ENCODE measurements at regions not wholly inside any gene's neighbourhood (a gene's known extent, or its start where the extent isn't known, plus 50 kb on each side); places are given as distances from the start of the nearest gene placed in this dataset.

- no peak overlapping the region for H3K4me3 Mint-ChIP-seq
- H3K27me3 Mint-ChIP-seq, result peaks cover 40% of the 10 kb centered on the region
- H3K36me3 Mint-ChIP-seq (ENCODE audit: low read depth), result no peaks in the 10 kb centered on the region
- ChIA-PET CTCF (interaction anchor here (1.4 to 1.8 kb wide), 3 partner anchors 10 to 37 kb away, joined by 3 to 6 read pairs (median 4); no protein-coding TSS in a partner anchor), POLR2A (no interaction called here)
- no peak for DNase-seq
- H3K4me1 Mint-ChIP-seq, result peaks cover 11% of the 10 kb centered on the region
- no peak overlapping the region for H3K27ac Mint-ChIP-seq
- no peaks in the 10 kb centered on the region for H3K9me3 Mint-ChIP-seq
Observed at GRCh38 chr2:12930391-12930790, 213.7 kb downstream of the TRIB2 start.

GRCh38 chr2:12931186-12931844 lies 214.6 kb downstream of the TRIB2 start:
- peaks cover 41% of the 10 kb centered on the region for H3K27me3 Mint-ChIP-seq
- H3K27ac Mint-ChIP-seq, result no peak overlapping the region
- H3K4me1 Mint-ChIP-seq, result peaks cover 11% of the 10 kb centered on the region
- H3K36me3 Mint-ChIP-seq (ENCODE audit: low read depth), result no peaks in the 10 kb centered on the region
- ChIA-PET POLR2A (no interaction called here), CTCF (interaction anchor here (0.7 to 1.8 kb wide), 8 partner anchors 11 to 216 kb away, joined by 3 to 6 read pairs (median 4); no protein-coding TSS in a partner anchor)
- H3K9me3 Mint-ChIP-seq, result no peaks in the 10 kb centered on the region
- no peak overlapping the region for H3K4me3 Mint-ChIP-seq
- no peak for DNase-seq

GRCh38 chr2:12932192-12932591 lies 215.5 kb downstream of the TRIB2 start:
- H3K36me3 Mint-ChIP-seq (ENCODE audit: low read depth), result no peaks in the 10 kb centered on the region
- no peaks in the 10 kb centered on the region for H3K9me3 Mint-ChIP-seq
- DNase-seq, result no peak
- H3K27ac Mint-ChIP-seq, result no peak overlapping the region
- peaks cover 11% of the 10 kb centered on the region for H3K4me1 Mint-ChIP-seq
- CTCF ChIA-PET, result interaction anchor here (1.0 kb wide), 1 partner anchor 19 kb away, joined by 3 read pairs; no protein-coding TSS in a partner anchor
- POLR2A ChIA-PET, result no interaction called here
- H3K4me3 Mint-ChIP-seq, result no peak overlapping the region
- H3K27me3 Mint-ChIP-seq, result peaks cover 44% of the 10 kb centered on the region

- Mint-ChIP-seq H3K36me3 (ENCODE audit: low read depth) (no peaks in the 10 kb centered on the region), H3K9me3 (no peaks in the 10 kb centered on the region), H3K27me3 (peaks cover 33% of the 10 kb centered on the region), H3K4me1 (peaks cover 3% of the 10 kb centered on the region), H3K4me3 (no peak overlapping the region), H3K27ac (no peak overlapping the region)
- ChIA-PET CTCF (no interaction called here), POLR2A (no interaction called here)
- no peak for DNase-seq
Observed at GRCh38 chr2:12934146-12934756, 217.5 kb downstream of the TRIB2 start.

- ChIA-PET CTCF (interaction anchor here (1.1 to 1.3 kb wide), 2 partner anchors 9 to 14 kb away, joined by 3 read pairs; no protein-coding TSS in a partner anchor), POLR2A (no interaction called here)
- Mint-ChIP-seq H3K9me3 (no peaks in the 10 kb centered on the region), H3K27me3 (peaks cover 29% of the 10 kb centered on the region), H3K4me1 (peaks cover 3% of the 10 kb centered on the region), H3K4me3 (no peak overlapping the region), H3K36me3 (ENCODE audit: low read depth) (no peaks in the 10 kb centered on the region), H3K27ac (no peak overlapping the region)
- no peak for DNase-seq
Observed at GRCh38 chr2:12935222-12935621, 218.5 kb downstream of the TRIB2 start.

GRCh38 chr2:12935796-12936195 lies 219.1 kb downstream of the TRIB2 start:
- Mint-ChIP-seq H3K4me3 (no peak overlapping the region), H3K27ac (no peak overlapping the region), H3K9me3 (no peaks in the 10 kb centered on the region), H3K4me1 (peaks cover 3% of the 10 kb centered on the region), H3K36me3 (ENCODE audit: low read depth) (no peaks in the 10 kb centered on the region), H3K27me3 (peaks cover 29% of the 10 kb centered on the region)
- POLR2A ChIA-PET, result no interaction called here
- CTCF ChIA-PET, result interaction anchor here (1.1 to 1.3 kb wide), 2 partner anchors 9 to 14 kb away, joined by 3 read pairs; no protein-coding TSS in a partner anchor
- no peak for DNase-seq

GRCh38 chr2:12941203-12941602 lies 224.5 kb downstream of the TRIB2 start:
- POLR2A ChIA-PET, result no interaction called here
- no peak overlapping the region for H3K4me3 Mint-ChIP-seq
- DNase-seq, result no peak
- peaks cover 5% of the 10 kb centered on the region for H3K27me3 Mint-ChIP-seq
- no peak overlapping the region for H3K27ac Mint-ChIP-seq
- CTCF ChIA-PET, result no interaction called here
- no peaks in the 10 kb centered on the region for H3K4me1 Mint-ChIP-seq
- peaks cover 3% of the 10 kb centered on the region for H3K36me3 Mint-ChIP-seq (ENCODE audit: low read depth)
- peaks cover 4% of the 10 kb centered on the region for H3K9me3 Mint-ChIP-seq

- peaks cover 32% of the 10 kb centered on the region for H3K27me3 Mint-ChIP-seq
- no peak overlapping the region for H3K4me3 Mint-ChIP-seq
- peaks cover 3% of the 10 kb centered on the region for H3K9me3 Mint-ChIP-seq
- ChIA-PET POLR2A (interaction anchor here (0.6 kb wide), 1 partner anchor 103 kb away, joined by 4 read pairs; no protein-coding TSS in a partner anchor), CTCF (interaction anchor here (1.0 to 1.6 kb wide), 2 partner anchors 12 to 19 kb away, joined by 3 read pairs; no protein-coding TSS in a partner anchor)
- peaks cover 9% of the 10 kb centered on the region for H3K4me1 Mint-ChIP-seq
- no peaks in the 10 kb centered on the region for H3K36me3 Mint-ChIP-seq (ENCODE audit: low read depth)
- no peak for DNase-seq
- H3K27ac Mint-ChIP-seq, result no peak overlapping the region
Observed at GRCh38 chr2:12948231-12948960, 231.7 kb downstream of the TRIB2 start.

GRCh38 chr2:12948961-12949353 lies 232.2 kb downstream of the TRIB2 start:
- no peak overlapping the region for H3K4me3 Mint-ChIP-seq
- H3K27me3 Mint-ChIP-seq, result peaks cover 37% of the 10 kb centered on the region
- H3K4me1 Mint-ChIP-seq, result peaks cover 9% of the 10 kb centered on the region
- peaks cover 4% of the 10 kb centered on the region for H3K9me3 Mint-ChIP-seq
- no peak overlapping the region for H3K27ac Mint-ChIP-seq
- CTCF ChIA-PET, result interaction anchor here (1.0 to 1.6 kb wide), 2 partner anchors 13 to 20 kb away, joined by 3 read pairs; no protein-coding TSS in a partner anchor
- POLR2A ChIA-PET, result no interaction called here
- DNase-seq, result no peak
- H3K36me3 Mint-ChIP-seq (ENCODE audit: low read depth), result no peaks in the 10 kb centered on the region

GRCh38 chr2:12949406-12949805 lies 232.7 kb downstream of the TRIB2 start:
- Mint-ChIP-seq H3K27me3 (peaks cover 39% of the 10 kb centered on the region), H3K36me3 (ENCODE audit: low read depth) (no peaks in the 10 kb centered on the region), H3K9me3 (peaks cover 4% of the 10 kb centered on the region), H3K4me3 (no peak overlapping the region), H3K4me1 (peaks cover 9% of the 10 kb centered on the region), H3K27ac (no peak overlapping the region)
- no peak for DNase-seq
- ChIA-PET CTCF (interaction anchor here (1.6 kb wide), 1 partner anchor 14 kb away, joined by 3 read pairs; no protein-coding TSS in a partner anchor), POLR2A (no interaction called here)

GRCh38 chr2:12950174-12950573 lies 233.4 kb downstream of the TRIB2 start:
- Mint-ChIP-seq H3K4me3 (no peak overlapping the region), H3K36me3 (ENCODE audit: low read depth) (no peaks in the 10 kb centered on the region), H3K27me3 (peaks cover 39% of the 10 kb centered on the region), H3K9me3 (peaks cover 4% of the 10 kb centered on the region), H3K4me1 (peaks cover 9% of the 10 kb centered on the region), H3K27ac (no peak overlapping the region)
- POLR2A ChIA-PET, result no interaction called here
- CTCF ChIA-PET, result interaction anchor here (1.1 to 1.6 kb wide), 2 partner anchors 14 to 19 kb away, joined by 3 read pairs; no protein-coding TSS in a partner anchor
- no peak for DNase-seq

GRCh38 chr2:12950957-12951656 lies 234.4 kb downstream of the TRIB2 start:
- no peak for DNase-seq

More at GRCh38 chr2:12950957-12951656, 234.4 kb downstream of the TRIB2 start:
- ChIA-PET CTCF (interaction anchor here (0.6 to 1.1 kb wide), 2 partner anchors 20 to 1087 kb away, joined by 3 read pairs; no protein-coding TSS in a partner anchor), POLR2A (no interaction called here)
- Mint-ChIP-seq H3K4me1 (peaks cover 9% of the 10 kb centered on the region), H3K4me3 (no peak overlapping the region), H3K27ac (no peak overlapping the region), H3K9me3 (peaks cover 4% of the 10 kb centered on the region), H3K36me3 (ENCODE audit: low read depth) (no peaks in the 10 kb centered on the region), H3K27me3 (peaks cover 38% of the 10 kb centered on the region)

All from activated CD4-positive, alpha-beta T cell treated with anti-CD3 and anti-CD28 coated beads, Interleukin-2, amount 10 ng/mL, durations not matched to agents 7 days and 5 days (primary cell).